MM.1S (cell line): ENCODE measurements at regions not wholly inside any gene's neighbourhood (a gene's known extent, or its start where the extent isn't known, plus 50 kb on each side); places are given as distances from the start of the nearest gene placed in this dataset.

Experiments used
- CTCF ChIP-seq: fragments of 300-600 bp; sonication (generic); IDR thresholded peaks from 2 replicates; pipeline ENCODE4 v1.5.1; 2016; ENCODE audit warnings: antibody characterized with exemption, low read length, mixed read lengths
- EZH2 ChIP-seq: fragments of 300-600 bp; sonication (generic); optimal IDR thresholded peaks from 2 replicates; pipeline ENCODE3; 2017; ENCODE audit warnings: low read depth, mild to moderate bottlenecking, antibody characterized with exemption, low read length, mixed read lengths

- no peak for TF ChIP-seq EZH2
- TF ChIP-seq CTCF, result no peak
Observed at GRCh38 chr10:109103278-109103677, 820.0 kb downstream of the XPNPEP1 start.
